NT2/D1 (cell line): ENCODE measurements at regions not wholly inside any gene's neighbourhood (a gene's known extent, or its start where the extent isn't known, plus 50 kb on each side); places are given as distances from the start of the nearest gene placed in this dataset.

ENCODE experiments used
- SUZ12 ChIP-seq: IDR thresholded peaks from 2 replicates; pipeline ENCODE4 v1.6.1; 2011; ENCODE audit not compliant: insufficient read length, insufficient read depth; ENCODE audit errors: extremely low read depth
- YY1 ChIP-seq: IDR thresholded peaks from 2 replicates; pipeline ENCODE4 v1.6.1; 2011; ENCODE audit not compliant: insufficient read length, insufficient read depth
- ZNF274 ChIP-seq: IDR thresholded peaks from 2 replicates; pipeline ENCODE4 v1.6.1; 2011; ENCODE audit warnings: mild to moderate bottlenecking, low read depth, low read length

DNA sequence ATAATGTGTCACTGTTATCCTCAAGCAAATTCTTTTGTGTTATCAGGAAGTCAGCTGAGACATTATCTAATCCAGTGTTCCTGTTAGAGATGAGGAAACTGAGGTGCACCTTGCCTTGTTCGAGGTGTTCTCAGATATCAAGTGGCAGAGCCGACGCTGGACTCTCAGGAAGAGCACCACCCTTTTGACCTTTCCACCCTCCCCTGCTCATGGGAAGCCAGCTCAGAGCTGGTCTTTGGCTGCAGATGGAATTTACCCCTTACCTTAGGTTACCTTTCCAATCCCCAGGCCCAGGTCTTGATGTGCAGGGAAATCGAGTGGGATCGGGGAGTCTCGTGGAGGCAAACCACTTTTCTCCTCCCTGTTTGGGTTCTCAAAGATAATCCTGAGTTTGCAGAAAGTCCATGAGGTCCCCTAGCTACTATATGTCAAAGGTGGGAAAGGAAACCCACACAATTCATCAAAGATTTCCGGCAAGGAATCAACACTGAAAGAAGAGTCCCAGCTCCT, 62.9 kb upstream of the PIM1 start:
- TF ChIP-seq YY1 = no peak
- TF ChIP-seq ZNF274 = no peak
- no peak for TF ChIP-seq SUZ12
